ENCODE measurements at regions not wholly inside any gene's neighbourhood (a gene's known extent, or its start where the extent isn't known, plus 50 kb on each side); places are given as distances from the start of the nearest gene placed in this dataset.

GRCh38 chr5:21263361-21263760 lies 1275.4 kb upstream of the CDH18 start:
- Histone ChIP-seq H3K4me1 (ENCODE audit: control insufficient read depth in 5 of 5, insufficient read depth in 5 of 5, low read length in 5 of 5) (no peaks in the 10 kb centered on the region), H3K9ac (ENCODE audit: low read length in 5 of 5) (no peak overlapping the region), H3K27me3 (ENCODE audit: control insufficient read depth in 5 of 5, insufficient read depth in 4 of 5, low read length in 5 of 5) (no peaks in the 10 kb centered on the region), H3K9me3 (ENCODE audit: control insufficient read depth in 5 of 5, low read length in 5 of 5) (peaks cover 0 to 9% (median 2%) of the 10 kb centered on the region in 5 donors), H3K4me3 (ENCODE audit: low read depth in 1 of 5, low read length in 5 of 5) (no peak overlapping the region), H3K27ac (ENCODE audit: low read depth, low read length) (no peak overlapping the region), H3K36me3 (ENCODE audit: control insufficient read depth in 5 of 5, insufficient read depth in 5 of 5, low read length in 5 of 5) (no peaks in the 10 kb centered on the region)

- Histone ChIP-seq H3K36me3 (ENCODE audit: control insufficient read depth in 5 of 5, insufficient read depth in 5 of 5, low read length in 5 of 5) (no peaks in the 10 kb centered on the region), H3K4me3 (ENCODE audit: low read depth in 1 of 5, low read length in 5 of 5) (no peak overlapping the region), H3K9ac (ENCODE audit: low read length in 5 of 5) (no peak overlapping the region), H3K4me1 (ENCODE audit: control insufficient read depth in 5 of 5, insufficient read depth in 5 of 5, low read length in 5 of 5) (no peaks in the 10 kb centered on the region), H3K27me3 (ENCODE audit: control insufficient read depth in 5 of 5, insufficient read depth in 4 of 5, low read length in 5 of 5) (no peaks in the 10 kb centered on the region), H3K9me3 (ENCODE audit: control insufficient read depth in 5 of 5, low read length in 5 of 5) (peaks cover 0 to 6% (median 3%) of the 10 kb centered on the region in 5 donors), H3K27ac (ENCODE audit: low read depth, low read length) (no peak overlapping the region)
These were observed 1266.2 kb upstream of the CDH18 start for GRCh38 chr5:21254161-21254560.

GRCh38 chr5:21244982-21245381 lies 1257.0 kb upstream of the CDH18 start:
- Histone ChIP-seq H3K9ac (ENCODE audit: low read length in 5 of 5) (no peak overlapping the region), H3K4me1 (ENCODE audit: control insufficient read depth in 5 of 5, insufficient read depth in 5 of 5, low read length in 5 of 5) (no peaks in the 10 kb centered on the region), H3K36me3 (ENCODE audit: control insufficient read depth in 5 of 5, insufficient read depth in 5 of 5, low read length in 5 of 5) (no peaks in the 10 kb centered on the region), H3K9me3 (ENCODE audit: control insufficient read depth in 5 of 5, low read length in 5 of 5) (no peaks in the 10 kb centered on the region), H3K27me3 (ENCODE audit: control insufficient read depth in 5 of 5, insufficient read depth in 4 of 5, low read length in 5 of 5) (no peaks in the 10 kb centered on the region), H3K4me3 (ENCODE audit: low read depth in 1 of 5, low read length in 5 of 5) (no peak overlapping the region), H3K27ac (ENCODE audit: low read depth, low read length) (no peak overlapping the region)

- Histone ChIP-seq H3K4me1 (ENCODE audit: control insufficient read depth in 5 of 5, insufficient read depth in 5 of 5, low read length in 5 of 5) (no peaks in the 10 kb centered on the region), H3K9me3 (ENCODE audit: control insufficient read depth in 5 of 5, low read length in 5 of 5) (no peaks in the 10 kb centered on the region), H3K27ac (ENCODE audit: low read depth, low read length) (no peak overlapping the region), H3K36me3 (ENCODE audit: control insufficient read depth in 5 of 5, insufficient read depth in 5 of 5, low read length in 5 of 5) (no peaks in the 10 kb centered on the region), H3K9ac (ENCODE audit: low read length in 5 of 5) (no peak overlapping the region), H3K4me3 (ENCODE audit: low read depth in 1 of 5, low read length in 5 of 5) (no peak overlapping the region), H3K27me3 (ENCODE audit: control insufficient read depth in 5 of 5, insufficient read depth in 4 of 5, low read length in 5 of 5) (no peaks in the 10 kb centered on the region)
These were observed 1250.8 kb upstream of the CDH18 start for GRCh38 chr5:21238786-21239185.

- Histone ChIP-seq H3K4me1 (ENCODE audit: control insufficient read depth in 5 of 5, insufficient read depth in 5 of 5, low read length in 5 of 5) (no peaks in the 10 kb centered on the region), H3K27ac (ENCODE audit: low read depth, low read length) (no peak overlapping the region), H3K9me3 (ENCODE audit: control insufficient read depth in 5 of 5, low read length in 5 of 5) (no peaks in the 10 kb centered on the region), H3K27me3 (ENCODE audit: control insufficient read depth in 5 of 5, insufficient read depth in 4 of 5, low read length in 5 of 5) (no peaks in the 10 kb centered on the region), H3K4me3 (ENCODE audit: low read depth in 1 of 5, low read length in 5 of 5) (no peak overlapping the region), H3K36me3 (ENCODE audit: control insufficient read depth in 5 of 5, insufficient read depth in 5 of 5, low read length in 5 of 5) (no peaks in the 10 kb centered on the region), H3K9ac (ENCODE audit: low read length in 5 of 5) (no peak overlapping the region)
These were observed 1249.5 kb upstream of the CDH18 start for GRCh38 chr5:21237461-21237860.

GRCh38 chr5:21236971-21237427 lies 1249.0 kb upstream of the CDH18 start:
- no peak overlapping the region for H3K4me3 ChIP-seq (ENCODE audit: low read depth in 1 of 5, low read length in 5 of 5)
- no peak overlapping the region for H3K9ac ChIP-seq (ENCODE audit: low read length in 5 of 5)
- no peaks in the 10 kb centered on the region for H3K36me3 ChIP-seq (ENCODE audit: control insufficient read depth in 5 of 5, insufficient read depth in 5 of 5, low read length in 5 of 5)
- no peak overlapping the region for H3K27ac ChIP-seq (ENCODE audit: low read depth, low read length)
- H3K27me3 ChIP-seq (ENCODE audit: control insufficient read depth in 5 of 5, insufficient read depth in 4 of 5, low read length in 5 of 5) = no peaks in the 10 kb centered on the region
- no peaks in the 10 kb centered on the region for H3K4me1 ChIP-seq (ENCODE audit: control insufficient read depth in 5 of 5, insufficient read depth in 5 of 5, low read length in 5 of 5)
- no peaks in the 10 kb centered on the region for H3K9me3 ChIP-seq (ENCODE audit: control insufficient read depth in 5 of 5, low read length in 5 of 5)

- Histone ChIP-seq H3K9ac (ENCODE audit: low read length in 5 of 5) (no peak overlapping the region), H3K27ac (ENCODE audit: low read depth, low read length) (no peak overlapping the region), H3K4me1 (ENCODE audit: control insufficient read depth in 5 of 5, insufficient read depth in 5 of 5, low read length in 5 of 5) (no peaks in the 10 kb centered on the region), H3K27me3 (ENCODE audit: control insufficient read depth in 5 of 5, insufficient read depth in 4 of 5, low read length in 5 of 5) (no peaks in the 10 kb centered on the region), H3K9me3 (ENCODE audit: control insufficient read depth in 5 of 5, low read length in 5 of 5) (no peaks in the 10 kb centered on the region), H3K36me3 (ENCODE audit: control insufficient read depth in 5 of 5, insufficient read depth in 5 of 5, low read length in 5 of 5) (no peaks in the 10 kb centered on the region), H3K4me3 (ENCODE audit: low read depth in 1 of 5, low read length in 5 of 5) (no peak overlapping the region)
These were observed 1248.1 kb upstream of the CDH18 start for GRCh38 chr5:21236104-21236503.

GRCh38 chr5:21225223-21226064 lies 1237.4 kb upstream of the CDH18 start:
- no peak overlapping the region for H3K27ac ChIP-seq (ENCODE audit: low read depth, low read length)
- H3K27me3 ChIP-seq (ENCODE audit: control insufficient read depth in 5 of 5, insufficient read depth in 4 of 5, low read length in 5 of 5) = no peaks in the 10 kb centered on the region
- H3K4me3 ChIP-seq (ENCODE audit: low read depth in 1 of 5, low read length in 5 of 5) = no peak overlapping the region
- peaks cover 0 to 9% (median 0%) of the 10 kb centered on the region in 5 donors for H3K9me3 ChIP-seq (ENCODE audit: control insufficient read depth in 5 of 5, low read length in 5 of 5)
- no peak overlapping the region for H3K9ac ChIP-seq (ENCODE audit: low read length in 5 of 5)
- no peaks in the 10 kb centered on the region for H3K4me1 ChIP-seq (ENCODE audit: control insufficient read depth in 5 of 5, insufficient read depth in 5 of 5, low read length in 5 of 5)
- H3K36me3 ChIP-seq (ENCODE audit: control insufficient read depth in 5 of 5, insufficient read depth in 5 of 5, low read length in 5 of 5) = no peaks in the 10 kb centered on the region

- H3K4me3 ChIP-seq (ENCODE audit: low read depth in 1 of 5, low read length in 5 of 5) = no peak overlapping the region
- H3K4me1 ChIP-seq (ENCODE audit: control insufficient read depth in 5 of 5, insufficient read depth in 5 of 5, low read length in 5 of 5) = no peaks in the 10 kb centered on the region
- peaks cover 0 to 9% (median 0%) of the 10 kb centered on the region in 5 donors for H3K9me3 ChIP-seq (ENCODE audit: control insufficient read depth in 5 of 5, low read length in 5 of 5)
- H3K9ac ChIP-seq (ENCODE audit: low read length in 5 of 5) = no peak overlapping the region
- no peaks in the 10 kb centered on the region for H3K27me3 ChIP-seq (ENCODE audit: control insufficient read depth in 5 of 5, insufficient read depth in 4 of 5, low read length in 5 of 5)
- H3K36me3 ChIP-seq (ENCODE audit: control insufficient read depth in 5 of 5, insufficient read depth in 5 of 5, low read length in 5 of 5) = no peaks in the 10 kb centered on the region
- H3K27ac ChIP-seq (ENCODE audit: low read depth, low read length) = no peak overlapping the region
These were observed 1233.6 kb upstream of the CDH18 start for GRCh38 chr5:21221616-21222015.

GRCh38 chr5:21219966-21220365 lies 1232.0 kb upstream of the CDH18 start:
- no peak overlapping the region for H3K4me3 ChIP-seq (ENCODE audit: low read depth in 1 of 5, low read length in 5 of 5)
- no peaks in the 10 kb centered on the region for H3K4me1 ChIP-seq (ENCODE audit: control insufficient read depth in 5 of 5, insufficient read depth in 5 of 5, low read length in 5 of 5)
- H3K27ac ChIP-seq (ENCODE audit: low read depth, low read length) = no peak overlapping the region
- H3K9me3 ChIP-seq (ENCODE audit: control insufficient read depth in 5 of 5, low read length in 5 of 5) = no peaks in the 10 kb centered on the region
- no peak overlapping the region for H3K9ac ChIP-seq (ENCODE audit: low read length in 5 of 5)
- no peaks in the 10 kb centered on the region for H3K27me3 ChIP-seq (ENCODE audit: control insufficient read depth in 5 of 5, insufficient read depth in 4 of 5, low read length in 5 of 5)
- H3K36me3 ChIP-seq (ENCODE audit: control insufficient read depth in 5 of 5, insufficient read depth in 5 of 5, low read length in 5 of 5) = no peaks in the 10 kb centered on the region
